AG09309 (cell line): ENCODE measurements at regions not wholly inside any gene's neighbourhood (a gene's known extent, or its start where the extent isn't known, plus 50 kb on each side); places are given as distances from the start of the nearest gene placed in this dataset.

ENCODE experiments used
- DNase-seq: peaks from one replicate; pipeline ENCODE4 v3.0.0-alpha.2; 2010; ENCODE audit warnings: low read depth
- H3K4me3 ChIP-seq: 2 replicates; pipeline ENCODE4 v1.5.1; 2011; ENCODE audit warnings: mild to moderate bottlenecking, low read depth, low read length, moderate library complexity; ENCODE audit not compliant: control insufficient read depth
- CTCF ChIP-seq: IDR thresholded peaks from 2 replicates; pipeline ENCODE4 v1.5.1; 2011; ENCODE audit warnings: mild to moderate bottlenecking, low read depth, low read length, inconsistent platforms; ENCODE audit not compliant: insufficient read depth, control insufficient read depth; ENCODE audit errors: missing control alignments

GRCh38 chr13:47067306-47067705 is 170.5 kb upstream of the HTR2A start:
- DNase-seq: no peak
- no peak overlapping the region for H3K4me3 ChIP-seq
- TF ChIP-seq CTCF: no peak

- TF ChIP-seq CTCF: no peak
- no peak for DNase-seq
- no peak overlapping the region for H3K4me3 ChIP-seq
Observed at GRCh38 chr13:47066226-47066625, 169.4 kb upstream of the HTR2A start.

- H3K4me3 ChIP-seq: no peak overlapping the region
- no peak for TF ChIP-seq CTCF
- DNase-seq: no peak
Observed at GRCh38 chr13:47064381-47064780, 167.5 kb upstream of the HTR2A start.

GRCh38 chr13:47049276-47049989 is 152.6 kb upstream of the HTR2A start:
- DNase-seq: no peak
- no peak overlapping the region for H3K4me3 ChIP-seq
- TF ChIP-seq CTCF: no peak

GRCh38 chr13:47046706-47047105 is 149.9 kb upstream of the HTR2A start:
- no peak overlapping the region for H3K4me3 ChIP-seq
- DNase-seq: no peak
- no peak for TF ChIP-seq CTCF

- TF ChIP-seq CTCF: no peak
- no peak for DNase-seq
- H3K4me3 ChIP-seq: no peak overlapping the region
Observed at GRCh38 chr13:47044842-47045241, 148.0 kb upstream of the HTR2A start.

- peak; percentile 63 for DNase-seq
Observed at GRCh38 chr13:47039106-47039505, 142.3 kb upstream of the HTR2A start.

More at GRCh38 chr13:47039106-47039505, 142.3 kb upstream of the HTR2A start:
- no peak for TF ChIP-seq CTCF
- H3K4me3 ChIP-seq: no peak overlapping the region
